OCI-LY7 (cell line): ENCODE measurements at regions not wholly inside any gene's neighbourhood (a gene's known extent, or its start where the extent isn't known, plus 50 kb on each side); places are given as distances from the start of the nearest gene placed in this dataset.

Experiments
- BruUV-seq: library from RNA; stranded (reverse); fragments of 400-500 nt; replicated peaks from 2 replicates; lab custom pipeline; 2021; lab: Mats Ljungman, UMichigan
- CTCF ChIA-PET: fragments of 300-600 bp; sonication (Branson Sonifier 250); formaldehyde crosslinking; loops from one replicate; lab custom pipeline; 2022; ENCODE audit warnings: antibody characterized with exemption; ENCODE audit not compliant: unreplicated experiment; lab: Charles Lee
- POLR2A ChIA-PET: fragments of 300-600 bp; sonication (Branson Sonifier 250); formaldehyde crosslinking; loops from one replicate; lab custom pipeline; 2022; ENCODE audit warnings: antibody characterized with exemption; lab: Charles Lee
- DNase-seq: peaks from one replicate; pipeline ENCODE4 v3.0.0-alpha.2; 2015; ENCODE audit warnings: low spot score
- H2AFZ ChIP-seq: fragments of 200-600 bp; sonication (generic), shearing (Covaris generic); 2 replicates; pipeline ENCODE4 v1.6.1; 2014; ENCODE audit warnings: mild to moderate bottlenecking, antibody characterized with exemption, low read length, moderate library complexity
- H3K27ac ChIP-seq: fragments of 200-600 bp; sonication (generic); 2 replicates; pipeline ENCODE4 v1.5.1; 2014; ENCODE audit warnings: mixed run types, low read depth, mild to moderate bottlenecking, moderate library complexity, low read length, inconsistent platforms; ENCODE audit not compliant: poor library complexity, severe bottlenecking
- H3K36me3 ChIP-seq: fragments of 200-600 bp; sonication (generic); 2 replicates; pipeline ENCODE4 v1.6.1; 2014; ENCODE audit warnings: mild to moderate bottlenecking, antibody characterized with exemption, low read length, moderate library complexity, mixed read lengths; ENCODE audit not compliant: insufficient read depth
- H3K4me1 ChIP-seq: fragments of 200-600 bp; sonication (generic); 2 replicates; pipeline ENCODE4 v1.5.1; 2014; ENCODE audit warnings: mild to moderate bottlenecking, low read length; ENCODE audit not compliant: insufficient read depth, poor library complexity, severe bottlenecking
- H3K4me2 ChIP-seq: fragments of 200-600 bp; sonication (generic); 2 replicates; pipeline ENCODE4 v1.6.1; 2014; ENCODE audit warnings: mild to moderate bottlenecking, low read length
- H3K4me3 ChIP-seq: fragments of 200-600 bp; sonication (generic); 2 replicates; pipeline ENCODE4 v1.5.1; 2014; ENCODE audit warnings: mild to moderate bottlenecking, low read depth, low read length; ENCODE audit not compliant: poor library complexity, severe bottlenecking
- H3K79me2 ChIP-seq: fragments of 200-600 bp; sonication (generic); 2 replicates; pipeline ENCODE4 v1.6.1; 2016; ENCODE audit warnings: low read depth, mild to moderate bottlenecking, low read length, moderate library complexity, mixed read lengths; ENCODE audit not compliant: insufficient read depth
- H3K9me2 ChIP-seq: fragments of 200-600 bp; sonication (generic); 2 replicates; pipeline ENCODE4 v1.6.1; 2016; ENCODE audit warnings: mild to moderate bottlenecking, low read length, mixed read lengths; ENCODE audit not compliant: insufficient read depth
- H3K9me3 ChIP-seq: fragments of 200-600 bp; sonication (generic); 2 replicates; pipeline ENCODE4 v1.6.1; 2014; ENCODE audit warnings: mild to moderate bottlenecking, mixed run types, low read length, mixed read lengths
- H4K20me1 ChIP-seq: fragments of 200-600 bp; sonication (generic); 2 replicates; pipeline ENCODE4 v1.6.1; 2014; ENCODE audit warnings: mild to moderate bottlenecking, antibody characterized with exemption, low read length, moderate library complexity, mixed read lengths; ENCODE audit not compliant: insufficient read depth
- EZH2phosphoT487 ChIP-seq: fragments of 200-600 bp; sonication (generic); IDR thresholded peaks from 2 replicates; pipeline ENCODE4 v1.6.1; 2018; ENCODE audit warnings: low read depth, borderline replicate concordance, mild to moderate bottlenecking, mixed run types, antibody characterized with exemption, low read length, moderate library complexity, mixed read lengths
- intact Hi-C: fragments of 100-400 bp; cut with micrococcal nuclease; formaldehyde crosslinking; loops from one replicate; pipeline ENCODE4 v1.10.0; 2022; ENCODE audit not compliant: unreplicated experiment
- TF ChIP-seq, protein P1 (sequence below): fragments of 200-600 bp; sonication (generic); conservative IDR thresholded peaks from 2 replicates; pipeline ENCODE4 v1.5.1; 2014; ENCODE audit warnings: mild to moderate bottlenecking, antibody characterized with exemption, low read length, moderate library complexity, mixed read lengths

DNA sequence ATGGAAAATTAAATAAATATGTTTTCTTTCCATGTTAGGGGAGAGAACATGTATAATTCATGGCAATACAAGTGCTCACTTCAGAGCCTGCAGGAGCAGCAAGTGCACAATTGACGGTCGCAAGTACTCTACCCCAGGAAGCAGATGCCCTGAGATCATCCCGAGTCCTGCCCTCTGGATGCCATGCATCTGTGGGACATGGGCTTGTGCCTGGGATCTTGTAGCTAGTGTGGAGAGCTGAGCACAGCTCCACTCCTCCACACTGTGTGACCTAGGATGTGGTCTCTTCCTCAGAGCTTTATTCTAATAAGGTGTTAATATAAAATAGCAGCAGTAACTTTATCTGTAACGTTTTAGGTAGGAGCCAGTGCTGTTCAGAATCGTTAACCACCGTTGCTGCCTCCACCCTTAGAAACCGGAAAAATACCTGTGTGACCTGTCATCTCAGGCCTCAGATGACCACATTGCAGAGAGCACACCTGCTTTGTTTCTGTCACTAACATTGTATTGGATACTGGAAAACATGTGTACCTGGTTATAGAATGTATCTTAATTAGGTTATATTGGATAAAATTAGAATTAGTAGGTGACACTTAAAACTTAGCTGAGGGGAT, 105.0 kb upstream of the GOLGA6L6 start:
- Histone ChIP-seq H3K27ac (no peak overlapping the region), H3K9me2 (no peaks in the 10 kb centered on the region), H3K36me3 (no peaks in the 10 kb centered on the region), H4K20me1 (no peaks in the 10 kb centered on the region), H3K4me2 (no peak overlapping the region), H3K4me1 (no peaks in the 10 kb centered on the region), H3K9me3 (no peaks in the 10 kb centered on the region), H3K79me2 (no peaks in the 10 kb centered on the region), H2AFZ (no peak overlapping the region), H3K4me3 (no peak overlapping the region)
- intact Hi-C loops, result no loop called here
- no peak for DNase-seq
- no TSS peak for BruUV-seq
- TF ChIP-seq, protein P1, sequence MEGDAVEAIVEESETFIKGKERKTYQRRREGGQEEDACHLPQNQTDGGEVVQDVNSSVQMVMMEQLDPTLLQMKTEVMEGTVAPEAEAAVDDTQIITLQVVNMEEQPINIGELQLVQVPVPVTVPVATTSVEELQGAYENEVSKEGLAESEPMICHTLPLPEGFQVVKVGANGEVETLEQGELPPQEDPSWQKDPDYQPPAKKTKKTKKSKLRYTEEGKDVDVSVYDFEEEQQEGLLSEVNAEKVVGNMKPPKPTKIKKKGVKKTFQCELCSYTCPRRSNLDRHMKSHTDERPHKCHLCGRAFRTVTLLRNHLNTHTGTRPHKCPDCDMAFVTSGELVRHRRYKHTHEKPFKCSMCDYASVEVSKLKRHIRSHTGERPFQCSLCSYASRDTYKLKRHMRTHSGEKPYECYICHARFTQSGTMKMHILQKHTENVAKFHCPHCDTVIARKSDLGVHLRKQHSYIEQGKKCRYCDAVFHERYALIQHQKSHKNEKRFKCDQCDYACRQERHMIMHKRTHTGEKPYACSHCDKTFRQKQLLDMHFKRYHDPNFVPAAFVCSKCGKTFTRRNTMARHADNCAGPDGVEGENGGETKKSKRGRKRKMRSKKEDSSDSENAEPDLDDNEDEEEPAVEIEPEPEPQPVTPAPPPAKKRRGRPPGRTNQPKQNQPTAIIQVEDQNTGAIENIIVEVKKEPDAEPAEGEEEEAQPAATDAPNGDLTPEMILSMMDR, result no peak
- no peak for TF ChIP-seq EZH2phosphoT487
- POLR2A ChIA-PET, result interaction anchor here (0.6 to 1.0 kb wide), 2 partner anchors 16 to 299 kb away, joined by 4 to 6 read pairs; no protein-coding TSS in a partner anchor
- CTCF ChIA-PET, result no interaction called here

DNA sequence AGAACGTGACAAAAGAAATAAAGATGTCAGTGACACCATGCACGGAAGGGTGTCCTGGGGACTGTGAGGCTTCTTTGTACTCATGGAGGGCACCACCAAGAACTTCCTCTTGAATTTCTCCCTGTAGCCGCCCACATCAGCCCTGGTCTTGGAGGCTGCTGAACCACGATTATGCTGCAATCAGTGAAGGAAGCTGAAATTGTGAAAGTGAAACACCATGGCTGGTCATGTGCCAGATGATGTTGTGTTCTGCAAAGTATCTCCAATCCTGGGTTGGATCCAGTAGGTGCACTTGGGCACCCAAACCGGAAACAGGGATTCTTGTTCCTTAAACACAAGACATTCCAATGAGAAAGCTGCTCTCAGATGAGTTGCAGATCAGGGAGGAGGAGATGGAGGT, 104.4 kb upstream of the GOLGA6L6 start:
- Histone ChIP-seq H2AFZ (no peak overlapping the region), H3K9me2 (no peaks in the 10 kb centered on the region), H3K27ac (no peak overlapping the region), H3K36me3 (no peaks in the 10 kb centered on the region), H3K4me2 (no peak overlapping the region), H3K4me1 (no peaks in the 10 kb centered on the region), H4K20me1 (no peaks in the 10 kb centered on the region), H3K4me3 (no peak overlapping the region), H3K79me2 (no peaks in the 10 kb centered on the region), H3K9me3 (no peaks in the 10 kb centered on the region)
- TF ChIP-seq EZH2phosphoT487, result no peak
- TF ChIP-seq, protein P1, result no peak
- no TSS peak for BruUV-seq
- intact Hi-C loops, result no loop called here
- ChIA-PET POLR2A (interaction anchor here (0.6 to 1.0 kb wide), 2 partner anchors 17 to 298 kb away, joined by 4 to 6 read pairs; no protein-coding TSS in a partner anchor), CTCF (no interaction called here)
- DNase-seq, result no peak

DNA sequence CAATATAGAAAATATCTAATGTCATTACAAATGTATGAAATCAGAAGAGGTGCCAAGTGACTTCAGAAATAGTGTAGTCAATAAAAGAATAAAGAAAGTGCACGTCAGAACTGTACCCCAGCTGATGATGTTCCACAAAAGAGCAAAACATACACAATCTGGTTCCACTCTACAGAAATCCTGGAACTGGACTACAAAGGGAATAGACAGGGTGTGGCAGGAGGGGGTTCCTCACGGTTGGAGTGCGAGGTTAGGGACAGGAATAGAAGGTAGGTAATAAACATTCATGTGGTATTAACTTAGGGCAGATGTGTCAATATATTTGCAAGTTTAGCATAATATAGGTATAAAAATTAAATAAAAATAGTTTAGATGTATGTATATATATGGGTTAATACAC, 103.3 kb upstream of the GOLGA6L6 start:
- TF ChIP-seq, protein P1, result no peak
- TF ChIP-seq EZH2phosphoT487, result no peak
- BruUV-seq, result no TSS peak
- Histone ChIP-seq H4K20me1 (no peaks in the 10 kb centered on the region), H3K36me3 (no peaks in the 10 kb centered on the region), H3K4me3 (no peak overlapping the region), H3K9me2 (no peaks in the 10 kb centered on the region), H3K9me3 (no peaks in the 10 kb centered on the region), H3K4me1 (no peaks in the 10 kb centered on the region), H2AFZ (no peak overlapping the region), H3K4me2 (no peak overlapping the region), H3K79me2 (no peaks in the 10 kb centered on the region), H3K27ac (no peak overlapping the region)
- ChIA-PET CTCF (no interaction called here), POLR2A (interaction anchor here (0.5 to 0.9 kb wide), 3 partner anchors 20 to 1636 kb away, joined by 3 read pairs; no protein-coding TSS in a partner anchor)
- intact Hi-C loops, result no loop called here
- DNase-seq, result no peak
